Omental fat pad (tissue), 3 donors: ENCODE measurements at regions not wholly inside any gene's neighbourhood (a gene's known extent, or its start where the extent isn't known, plus 50 kb on each side); places are given as distances from the start of the nearest gene placed in this dataset.

Experiments
- ATAC-seq: fragments of 150-250 bp; one replicate; pipeline ENCODE4 v1.9.1; 2016; ENCODE audit warnings: mild to moderate bottlenecking, moderate library complexity; ENCODE audit not compliant: low FRiP score
- DNase-seq: peaks from one replicate; pipeline ENCODE4 v3.0.0-alpha.2; 2019; ENCODE audit warnings: low spot score
- TF ChIP-seq, protein P1 (sequence below), 3 donors: fragments of 450-650 bp; IDR thresholded peaks; one replicate each; pipeline ENCODE4 v1.5.1; 2016 to 2017; ENCODE audit warnings: antibody characterized with exemption in 3 of 3, mild to moderate bottlenecking in 3 of 3, moderate library complexity in 2 of 3

DNA sequence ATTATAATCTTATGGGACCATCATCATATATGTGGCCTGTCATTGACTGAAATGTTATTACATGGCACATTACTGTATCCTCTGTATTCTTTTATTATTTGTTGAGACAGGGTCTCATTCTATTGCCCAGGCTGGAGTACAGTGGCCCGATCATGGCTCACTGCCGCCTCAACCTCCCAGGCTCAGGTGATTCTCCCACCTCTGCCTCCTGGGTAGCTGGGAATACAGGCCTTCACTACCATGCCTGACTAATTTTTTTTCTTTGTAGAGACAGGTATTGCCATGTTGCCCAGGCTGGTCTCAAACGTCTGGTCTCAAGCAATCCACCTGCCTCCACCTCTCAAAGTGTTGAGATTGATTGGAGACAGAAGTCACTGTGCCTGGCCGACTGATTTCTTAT, 153.2 kb downstream of the RASSF9 start:
- TF ChIP-seq, protein P1, sequence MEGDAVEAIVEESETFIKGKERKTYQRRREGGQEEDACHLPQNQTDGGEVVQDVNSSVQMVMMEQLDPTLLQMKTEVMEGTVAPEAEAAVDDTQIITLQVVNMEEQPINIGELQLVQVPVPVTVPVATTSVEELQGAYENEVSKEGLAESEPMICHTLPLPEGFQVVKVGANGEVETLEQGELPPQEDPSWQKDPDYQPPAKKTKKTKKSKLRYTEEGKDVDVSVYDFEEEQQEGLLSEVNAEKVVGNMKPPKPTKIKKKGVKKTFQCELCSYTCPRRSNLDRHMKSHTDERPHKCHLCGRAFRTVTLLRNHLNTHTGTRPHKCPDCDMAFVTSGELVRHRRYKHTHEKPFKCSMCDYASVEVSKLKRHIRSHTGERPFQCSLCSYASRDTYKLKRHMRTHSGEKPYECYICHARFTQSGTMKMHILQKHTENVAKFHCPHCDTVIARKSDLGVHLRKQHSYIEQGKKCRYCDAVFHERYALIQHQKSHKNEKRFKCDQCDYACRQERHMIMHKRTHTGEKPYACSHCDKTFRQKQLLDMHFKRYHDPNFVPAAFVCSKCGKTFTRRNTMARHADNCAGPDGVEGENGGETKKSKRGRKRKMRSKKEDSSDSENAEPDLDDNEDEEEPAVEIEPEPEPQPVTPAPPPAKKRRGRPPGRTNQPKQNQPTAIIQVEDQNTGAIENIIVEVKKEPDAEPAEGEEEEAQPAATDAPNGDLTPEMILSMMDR (IDR thresholded peaks at IDR 0.05): no peak
- DNase-seq (no peak), ATAC-seq (no peak)

GRCh38 chr12:85688837-85689236, 147.4 kb downstream of the RASSF9 start:
- ATAC-seq (no peak), DNase-seq (no peak)
- TF ChIP-seq, protein P1 (IDR thresholded peaks at IDR 0.05): no peak

DNA sequence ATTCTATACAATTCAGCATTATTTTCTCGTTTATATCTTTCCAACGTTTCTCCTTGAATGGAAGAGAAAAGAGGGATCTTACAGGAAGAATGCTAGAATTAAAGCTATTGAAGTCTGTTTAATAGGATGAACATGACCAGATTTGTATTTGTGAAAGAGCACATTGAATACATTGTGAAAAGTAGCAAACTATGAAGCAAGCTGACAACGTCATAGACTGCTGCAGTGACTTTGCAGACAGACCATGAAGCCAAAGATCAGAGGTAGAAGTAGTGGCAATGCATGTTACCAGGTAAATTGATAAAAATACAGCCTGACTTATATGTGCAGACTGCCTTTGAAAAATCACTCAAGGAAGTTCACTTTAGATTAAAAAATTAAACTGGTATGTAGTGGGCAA, 146.1 kb downstream of the RASSF9 start:
- DNase-seq: no peak
- TF ChIP-seq, protein P1 (IDR thresholded peaks at IDR 0.05): no peak
- no peak for ATAC-seq

DNA sequence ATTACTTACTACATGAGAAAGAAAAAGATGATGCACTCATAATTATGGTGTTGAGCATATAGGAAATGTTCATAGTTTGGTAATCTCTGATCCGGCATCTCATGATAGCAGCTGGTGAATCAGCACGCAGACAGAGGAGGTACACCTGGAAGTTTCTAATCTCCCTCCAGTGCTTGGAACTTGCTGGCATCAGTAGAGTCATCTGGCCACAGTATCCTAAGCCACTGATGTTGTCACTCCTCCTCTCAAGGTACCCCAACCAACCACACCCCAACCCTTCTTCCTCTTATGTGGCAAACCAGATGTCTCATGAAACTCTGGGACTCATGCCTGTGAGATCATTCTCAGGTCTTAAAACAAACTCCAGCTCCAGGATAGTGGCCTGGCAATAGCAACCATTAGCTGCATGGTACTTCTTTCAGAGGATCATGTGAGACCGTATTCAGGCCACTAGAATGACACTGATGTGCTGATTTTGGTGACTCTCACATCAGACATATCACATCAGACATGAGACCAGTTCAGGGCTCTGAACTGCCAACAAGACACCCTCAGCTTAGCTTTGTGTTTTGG, 143.0 kb downstream of the RASSF9 start:
- ATAC-seq: no peak
- DNase-seq: no peak
- TF ChIP-seq, protein P1 (IDR thresholded peaks at IDR 0.05): no peak

GRCh38 chr12:85695097-85695715, 141.0 kb downstream of the RASSF9 start:
- DNase-seq: no peak
- TF ChIP-seq, protein P1 (IDR thresholded peaks at IDR 0.05): no peak
- no peak for ATAC-seq

DNA sequence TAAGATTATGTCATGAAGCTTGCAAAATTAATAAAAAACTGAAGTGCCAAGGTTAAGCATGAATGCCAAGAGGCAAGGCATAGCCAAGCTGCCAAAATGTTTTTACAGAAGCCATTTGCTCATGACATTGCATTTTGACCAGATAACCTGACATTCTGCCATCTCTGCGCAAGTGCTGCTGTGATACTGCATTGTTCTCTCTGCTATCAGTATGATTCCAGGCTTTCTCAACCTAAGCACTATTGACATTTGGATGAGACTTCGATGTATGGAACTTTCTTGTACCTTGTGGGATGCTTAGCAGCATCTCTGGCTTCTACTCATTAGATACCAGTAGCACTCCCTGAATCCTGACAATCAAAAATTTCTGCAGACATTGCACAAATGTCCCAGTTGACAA, 139.2 kb downstream of the RASSF9 start:
- ATAC-seq (no peak), DNase-seq (no peak)
- TF ChIP-seq, protein P1 (IDR thresholded peaks at IDR 0.05): no peak

DNA sequence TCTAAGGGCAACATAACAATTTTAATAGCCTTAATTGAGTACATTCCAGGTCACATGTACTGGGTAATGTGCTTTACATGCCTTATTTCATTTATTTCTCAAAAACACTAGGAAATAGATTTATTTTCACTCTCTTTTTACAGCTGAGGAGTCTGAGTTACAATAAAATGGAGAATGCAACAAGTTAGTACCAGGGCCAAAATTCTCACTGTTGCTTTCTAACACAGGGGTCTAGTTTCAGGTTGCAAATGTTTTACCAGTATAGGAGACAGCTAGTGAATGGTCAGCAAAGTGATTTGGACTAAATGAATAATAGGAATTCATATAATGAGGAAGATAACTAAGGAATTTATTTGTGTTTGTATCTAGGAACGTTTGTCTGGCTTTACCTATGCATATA, 137.3 kb downstream of the RASSF9 start:
- TF ChIP-seq, protein P1 (IDR thresholded peaks at IDR 0.05): no peak
- DNase-seq (no peak), ATAC-seq (no peak)
